Endothelial cell of umbilical vein (primary cell): ENCODE measurements at regions not wholly inside any gene's neighbourhood (a gene's known extent, or its start where the extent isn't known, plus 50 kb on each side); places are given as distances from the start of the nearest gene placed in this dataset.

ENCODE experiments used
- BruUV-seq: library from RNA; stranded (reverse); fragments of 400-500 nt; replicated peaks from 2 replicates; lab custom pipeline; 2021; lab: Mats Ljungman, UMichigan
- CTCF ChIA-PET: fragments of 300-600, 350-600 bp; sonication (Branson Sonifier 250); formaldehyde crosslinking; loops from one replicate; lab custom pipeline; 2021; ENCODE audit warnings: antibody characterized with exemption, inconsistent platforms; lab: Charles Lee
- POLR2A ChIA-PET: fragments of 300-600, 350-600 bp; sonication (Branson Sonifier 250); formaldehyde crosslinking; loops from one replicate; lab custom pipeline; 2021; ENCODE audit warnings: antibody characterized with exemption, inconsistent platforms; lab: Charles Lee
- DNase-seq: peaks from one replicate; pipeline ENCODE4 v3.0.0-alpha.2; 2011; ENCODE audit warnings: low read depth, low spot score
- FAIRE-seq: peaks from 2 replicates; lab custom pipeline; 2011; peaks lifted over from hg19 to GRCh38; lab: Jason Lieb, UNC
- H2AFZ ChIP-seq: 2 replicates; pipeline ENCODE4 v1.6.0; 2012; ENCODE audit warnings: low read depth, low read length, control low read depth, inconsistent platforms
- H3K27ac ChIP-seq: 2 replicates; pipeline ENCODE4 v1.5.1; 2011; ENCODE audit warnings: low read depth, mild to moderate bottlenecking, control low read depth, low read length, moderate library complexity; ENCODE audit not compliant: insufficient read depth
- H3K27me3 ChIP-seq, 2 experiments: 2 replicates each; pipeline versions ENCODE4 v1.6.0 to v1.6.1; 2011; ENCODE audit warnings: low read length in 2 of 2, mixed read lengths in 1 of 2; ENCODE audit not compliant: control insufficient read depth in 2 of 2, insufficient read depth in 2 of 2
- H3K36me3 ChIP-seq, 2 experiments: 2 replicates in 1 of 2; 3 replicates in 1 of 2; pipeline ENCODE4 v1.5.1; 2011; ENCODE audit warnings: low read length in 2 of 2, mild to moderate bottlenecking in 1 of 2, moderate library complexity in 1 of 2; ENCODE audit not compliant: control insufficient read depth in 2 of 2, insufficient read depth in 2 of 2; ENCODE audit errors: extremely low read depth in 1 of 2
- H3K4me1 ChIP-seq: 3 replicates; pipeline ENCODE4 v1.5.1; 2011; ENCODE audit warnings: mild to moderate bottlenecking, low read length; ENCODE audit not compliant: control insufficient read depth, insufficient read depth; ENCODE audit errors: extremely low read depth
- H3K4me2 ChIP-seq: 2 replicates; pipeline ENCODE4 v1.6.1; 2011; ENCODE audit warnings: low read length, control low read depth, mixed read lengths; ENCODE audit not compliant: insufficient read depth
- H3K4me3 ChIP-seq, 3 experiments: fragments of 200-600 bp in 1 of 3; sonication (generic), shearing (Covaris generic) in 1 of 3; replicated peaks in 1 of 3; 2 replicates each; pipeline ENCODE4 v1.5.1; 2011 to 2016; ENCODE audit warnings: control low read depth in 3 of 3, low read length in 3 of 3, mild to moderate bottlenecking in 2 of 3, inconsistent platforms in 1 of 3, low read depth in 1 of 3, moderate library complexity in 1 of 3; ENCODE audit not compliant: insufficient read depth in 1 of 3
- H3K79me2 ChIP-seq: 2 replicates; pipeline ENCODE4 v1.6.0; 2012; ENCODE audit warnings: low read length, inconsistent platforms; ENCODE audit not compliant: control insufficient read depth, insufficient read depth
- H3K9ac ChIP-seq: replicated peaks from 2 replicates; pipeline ENCODE3; 2011; ENCODE audit warnings: low read length, control low read depth; ENCODE audit not compliant: insufficient read depth; ENCODE audit errors: extremely low read depth
- H3K9me1 ChIP-seq: replicated peaks from 3 replicates; pipeline ENCODE4 v1.6.0; 2011; ENCODE audit warnings: mild to moderate bottlenecking, low read length; ENCODE audit not compliant: control insufficient read depth, insufficient read depth; ENCODE audit errors: extremely low read depth
- H3K9me3 ChIP-seq: replicated peaks from 2 replicates; pipeline ENCODE4 v1.5.1; 2012; ENCODE audit warnings: low read length, inconsistent platforms; ENCODE audit not compliant: control insufficient read depth, insufficient read depth
- H4K20me1 ChIP-seq: replicated peaks from 2 replicates; pipeline ENCODE3; 2011; ENCODE audit warnings: mild to moderate bottlenecking, low read length; ENCODE audit not compliant: control insufficient read depth, insufficient read depth; ENCODE audit errors: extremely low read depth
- EZH2 ChIP-seq: IDR thresholded peaks from 2 replicates; pipeline ENCODE4 v1.6.1; 2012; ENCODE audit warnings: borderline replicate concordance, low read depth, mild to moderate bottlenecking, moderate library complexity, low read length, inconsistent platforms; ENCODE audit not compliant: severe bottlenecking
- FOS ChIP-seq: IDR thresholded peaks from 2 replicates; pipeline ENCODE4 v1.6.1; 2011; ENCODE audit warnings: mild to moderate bottlenecking, low read length, moderate library complexity, borderline replicate concordance; ENCODE audit not compliant: insufficient read depth
- GATA2 ChIP-seq: IDR thresholded peaks from 2 replicates; pipeline ENCODE4 v1.7.0; 2011; ENCODE audit warnings: low read depth, mild to moderate bottlenecking, moderate library complexity, mixed read lengths, low read length; ENCODE audit not compliant: insufficient read length, insufficient read depth
- JUN ChIP-seq: IDR thresholded peaks from 2 replicates; pipeline ENCODE4 v1.6.1; 2011; ENCODE audit warnings: borderline replicate concordance, low read depth; ENCODE audit not compliant: insufficient read length, insufficient read depth
- MYC ChIP-seq: IDR thresholded peaks from one replicate; pipeline ENCODE4 v1.6.1; 2011; ENCODE audit warnings: mild to moderate bottlenecking, low read depth, low read length
- POLR2A ChIP-seq: IDR thresholded peaks from 2 replicates; pipeline ENCODE4 v1.6.1; 2012; ENCODE audit warnings: low read depth, mild to moderate bottlenecking, control low read depth, low read length
- POLR2AphosphoS5 ChIP-seq: IDR thresholded peaks from 2 replicates; pipeline ENCODE4 v1.6.1; 2012; ENCODE audit warnings: low read depth, mild to moderate bottlenecking, control low read depth, low read length, moderate library complexity; ENCODE audit not compliant: insufficient read depth
- dilution Hi-C: fragments of 300-500 bp; cut with MboI; formaldehyde crosslinking; loops from one replicate; pipeline ENCODE4 v1.15.0; 2019; ENCODE audit warnings: low sequenced_read_pairs; ENCODE audit not compliant: extremely low pct_ligation_motif_present
- intact Hi-C: fragments of 100-400 bp; cut with micrococcal nuclease; formaldehyde crosslinking; loops from one replicate; pipeline ENCODE4 v1.10.0; 2022
- TF ChIP-seq, protein P1 (sequence below), 2 donors: IDR thresholded peaks; 1 replicate in 1 of 2; 2 replicates in 1 of 2; pipeline ENCODE4 v1.5.1; 2011; ENCODE audit warnings: low read length in 2 of 2, mild to moderate bottlenecking in 2 of 2, moderate library complexity in 2 of 2, control low read depth in 1 of 2, inconsistent platforms in 1 of 2, low read depth in 1 of 2; ENCODE audit not compliant: insufficient read depth in 1 of 2; ENCODE audit errors: extremely low read depth in 1 of 2
- TF ChIP-seq, protein P2 (sequence below): IDR thresholded peaks from 2 replicates; pipeline ENCODE4 v1.6.1; 2011; ENCODE audit not compliant: insufficient read depth, insufficient read length

DNA sequence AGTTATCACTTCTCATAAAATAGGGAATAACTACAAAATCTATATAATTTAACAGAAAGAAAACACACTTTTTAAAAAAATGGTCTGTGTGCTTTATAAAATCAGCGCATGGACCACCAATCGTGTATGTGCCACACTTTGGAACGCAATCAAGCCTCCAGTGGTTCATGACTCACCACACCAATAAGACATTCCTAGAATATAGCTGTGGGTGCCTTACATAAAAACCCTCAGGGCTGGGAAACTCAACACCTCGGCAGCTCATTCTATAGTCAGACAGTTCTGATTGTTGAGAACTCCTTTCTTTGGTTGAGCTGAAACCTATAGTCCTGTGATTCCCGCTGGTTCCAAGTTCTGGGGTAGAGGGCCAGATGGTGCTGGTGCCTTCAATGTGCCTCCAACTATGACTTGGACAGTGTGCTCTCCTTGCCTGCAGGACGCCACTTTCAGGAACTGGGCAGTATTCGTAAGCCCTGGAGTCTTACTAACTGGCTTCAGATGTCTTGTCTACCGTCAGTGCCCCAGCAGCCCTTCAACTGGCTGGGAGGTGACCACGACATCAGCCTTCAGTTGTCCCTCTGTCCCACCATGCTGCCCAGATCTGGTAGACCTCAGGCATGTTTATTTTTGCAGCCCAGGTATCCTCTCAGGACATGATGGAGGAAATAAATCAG, 135.7 kb upstream of the GDF10 start:
- Histone ChIP-seq H3K9me3 (no peaks in the 10 kb centered on the region), H3K36me3 (no peaks in the 10 kb centered on the region), H3K9ac (no peak overlapping the region), H3K27ac (no peak overlapping the region), H2AFZ (no peak overlapping the region), H4K20me1 (no peaks in the 10 kb centered on the region), H3K4me1 (no peaks in the 10 kb centered on the region), H3K9me1 (no peaks in the 10 kb centered on the region), H3K27me3 (no peaks in the 10 kb centered on the region), H3K4me2 (no peak overlapping the region), H3K79me2 (no peaks in the 10 kb centered on the region), H3K4me3 (no peak overlapping the region)
- POLR2A ChIA-PET = no interaction called here
- DNase-seq = no peak
- dilution Hi-C loops = no loop called here
- CTCF ChIA-PET = no interaction called here
- no peak for FAIRE-seq
- no peak for TF ChIP-seq JUN
- BruUV-seq = no TSS peak
- intact Hi-C loops = no loop called here

DNA sequence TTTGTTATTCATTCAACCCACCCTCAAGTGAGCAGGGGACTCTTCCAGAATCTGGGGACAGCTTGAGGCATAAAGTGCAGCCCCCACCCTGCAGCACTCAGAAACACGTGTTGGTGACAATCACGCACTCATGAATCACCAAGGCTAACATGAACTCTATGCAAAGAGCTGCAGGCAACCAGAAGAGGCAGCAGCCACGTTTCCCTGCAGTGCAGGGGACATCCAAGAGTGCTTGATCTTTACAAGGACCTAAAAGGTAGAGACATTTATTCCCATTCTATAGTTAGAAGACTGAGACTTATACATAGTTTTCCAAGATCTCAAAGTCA, 135.2 kb upstream of the GDF10 start:
- Histone ChIP-seq H3K36me3 (no peaks in the 10 kb centered on the region), H3K79me2 (no peaks in the 10 kb centered on the region), H3K9me1 (no peaks in the 10 kb centered on the region), H4K20me1 (no peaks in the 10 kb centered on the region), H2AFZ (no peak overlapping the region), H3K27me3 (no peaks in the 10 kb centered on the region), H3K4me3 (no peak overlapping the region), H3K27ac (no peak overlapping the region), H3K9ac (no peak overlapping the region), H3K9me3 (no peaks in the 10 kb centered on the region), H3K4me1 (no peaks in the 10 kb centered on the region), H3K4me2 (no peak overlapping the region)
- TF ChIP-seq, protein P1, sequence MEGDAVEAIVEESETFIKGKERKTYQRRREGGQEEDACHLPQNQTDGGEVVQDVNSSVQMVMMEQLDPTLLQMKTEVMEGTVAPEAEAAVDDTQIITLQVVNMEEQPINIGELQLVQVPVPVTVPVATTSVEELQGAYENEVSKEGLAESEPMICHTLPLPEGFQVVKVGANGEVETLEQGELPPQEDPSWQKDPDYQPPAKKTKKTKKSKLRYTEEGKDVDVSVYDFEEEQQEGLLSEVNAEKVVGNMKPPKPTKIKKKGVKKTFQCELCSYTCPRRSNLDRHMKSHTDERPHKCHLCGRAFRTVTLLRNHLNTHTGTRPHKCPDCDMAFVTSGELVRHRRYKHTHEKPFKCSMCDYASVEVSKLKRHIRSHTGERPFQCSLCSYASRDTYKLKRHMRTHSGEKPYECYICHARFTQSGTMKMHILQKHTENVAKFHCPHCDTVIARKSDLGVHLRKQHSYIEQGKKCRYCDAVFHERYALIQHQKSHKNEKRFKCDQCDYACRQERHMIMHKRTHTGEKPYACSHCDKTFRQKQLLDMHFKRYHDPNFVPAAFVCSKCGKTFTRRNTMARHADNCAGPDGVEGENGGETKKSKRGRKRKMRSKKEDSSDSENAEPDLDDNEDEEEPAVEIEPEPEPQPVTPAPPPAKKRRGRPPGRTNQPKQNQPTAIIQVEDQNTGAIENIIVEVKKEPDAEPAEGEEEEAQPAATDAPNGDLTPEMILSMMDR (IDR thresholded peaks at IDR 0.05; ENCODE audit: extremely low read depth in 1 of 2, insufficient read depth in 1 of 2, low read depth in 1 of 2, low read length in 2 of 2) = no peak
- TF ChIP-seq EZH2 (no peak), JUN (no peak), GATA2 (no peak), MYC (no peak), FOS (no peak), POLR2AphosphoS5 (no peak), POLR2A (no peak)
- TF ChIP-seq, protein P2, sequence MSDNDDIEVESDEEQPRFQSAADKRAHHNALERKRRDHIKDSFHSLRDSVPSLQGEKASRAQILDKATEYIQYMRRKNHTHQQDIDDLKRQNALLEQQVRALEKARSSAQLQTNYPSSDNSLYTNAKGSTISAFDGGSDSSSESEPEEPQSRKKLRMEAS = no peak
- FAIRE-seq = no peak
- POLR2A ChIA-PET = no interaction called here
- dilution Hi-C loops (no loop called here), intact Hi-C loops (no loop called here)
- CTCF ChIA-PET = no interaction called here
- BruUV-seq = no TSS peak
- no peak for DNase-seq
